ENCODE measurements at regions not wholly inside any gene's neighbourhood (a gene's known extent, or its start where the extent isn't known, plus 50 kb on each side); places are given as distances from the start of the nearest gene placed in this dataset.

DNA sequence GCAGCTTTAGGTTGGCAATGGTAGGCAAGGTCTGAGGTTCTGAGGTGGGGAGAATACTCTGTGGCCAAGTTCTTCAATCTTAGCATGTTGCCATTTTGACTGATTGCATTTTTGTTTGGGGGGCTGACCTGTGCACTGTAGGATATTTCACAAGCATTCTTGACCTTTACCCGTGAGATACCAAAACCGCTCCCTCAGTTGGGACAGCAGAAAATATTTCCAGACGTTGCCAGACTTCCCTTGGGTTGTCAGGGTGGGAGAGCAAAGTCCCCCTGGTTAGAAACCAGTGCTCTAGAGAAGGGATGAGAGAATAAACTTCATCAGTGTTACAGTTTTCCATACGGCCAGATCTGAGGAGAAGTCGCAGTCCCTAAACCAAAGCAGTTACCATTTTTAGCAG is 279.6 kb downstream of the TFAP2B start (continued):
- TF ChIP-seq MXI1 (IDR thresholded peaks at IDR 0.05; ENCODE audit: low read depth, low read length) (no peak), ZSCAN29 (IDR thresholded peaks at IDR 0.05) (no peak), POLR2AphosphoS2 (IDR thresholded peaks at IDR 0.05; ENCODE audit: low read depth, low read length) (no peak), HDAC2 (IDR thresholded peaks at IDR 0.05) (no peak), TCF7 (IDR thresholded peaks at IDR 0.05; ENCODE audit: borderline replicate concordance) (no peak)
- TF ChIP-seq, protein P1, sequence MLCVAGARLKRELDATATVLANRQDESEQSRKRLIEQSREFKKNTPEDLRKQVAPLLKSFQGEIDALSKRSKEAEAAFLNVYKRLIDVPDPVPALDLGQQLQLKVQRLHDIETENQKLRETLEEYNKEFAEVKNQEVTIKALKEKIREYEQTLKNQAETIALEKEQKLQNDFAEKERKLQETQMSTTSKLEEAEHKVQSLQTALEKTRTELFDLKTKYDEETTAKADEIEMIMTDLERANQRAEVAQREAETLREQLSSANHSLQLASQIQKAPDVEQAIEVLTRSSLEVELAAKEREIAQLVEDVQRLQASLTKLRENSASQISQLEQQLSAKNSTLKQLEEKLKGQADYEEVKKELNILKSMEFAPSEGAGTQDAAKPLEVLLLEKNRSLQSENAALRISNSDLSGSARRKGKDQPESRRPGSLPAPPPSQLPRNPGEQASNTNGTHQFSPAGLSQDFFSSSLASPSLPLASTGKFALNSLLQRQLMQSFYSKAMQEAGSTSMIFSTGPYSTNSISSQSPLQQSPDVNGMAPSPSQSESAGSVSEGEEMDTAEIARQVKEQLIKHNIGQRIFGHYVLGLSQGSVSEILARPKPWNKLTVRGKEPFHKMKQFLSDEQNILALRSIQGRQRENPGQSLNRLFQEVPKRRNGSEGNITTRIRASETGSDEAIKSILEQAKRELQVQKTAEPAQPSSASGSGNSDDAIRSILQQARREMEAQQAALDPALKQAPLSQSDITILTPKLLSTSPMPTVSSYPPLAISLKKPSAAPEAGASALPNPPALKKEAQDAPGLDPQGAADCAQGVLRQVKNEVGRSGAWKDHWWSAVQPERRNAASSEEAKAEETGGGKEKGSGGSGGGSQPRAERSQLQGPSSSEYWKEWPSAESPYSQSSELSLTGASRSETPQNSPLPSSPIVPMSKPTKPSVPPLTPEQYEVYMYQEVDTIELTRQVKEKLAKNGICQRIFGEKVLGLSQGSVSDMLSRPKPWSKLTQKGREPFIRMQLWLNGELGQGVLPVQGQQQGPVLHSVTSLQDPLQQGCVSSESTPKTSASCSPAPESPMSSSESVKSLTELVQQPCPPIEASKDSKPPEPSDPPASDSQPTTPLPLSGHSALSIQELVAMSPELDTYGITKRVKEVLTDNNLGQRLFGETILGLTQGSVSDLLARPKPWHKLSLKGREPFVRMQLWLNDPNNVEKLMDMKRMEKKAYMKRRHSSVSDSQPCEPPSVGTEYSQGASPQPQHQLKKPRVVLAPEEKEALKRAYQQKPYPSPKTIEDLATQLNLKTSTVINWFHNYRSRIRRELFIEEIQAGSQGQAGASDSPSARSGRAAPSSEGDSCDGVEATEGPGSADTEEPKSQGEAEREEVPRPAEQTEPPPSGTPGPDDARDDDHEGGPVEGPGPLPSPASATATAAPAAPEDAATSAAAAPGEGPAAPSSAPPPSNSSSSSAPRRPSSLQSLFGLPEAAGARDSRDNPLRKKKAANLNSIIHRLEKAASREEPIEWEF (IDR thresholded peaks at IDR 0.05; ENCODE audit: insufficient replicate concordance, low read depth, low read length): no peak

DNA sequence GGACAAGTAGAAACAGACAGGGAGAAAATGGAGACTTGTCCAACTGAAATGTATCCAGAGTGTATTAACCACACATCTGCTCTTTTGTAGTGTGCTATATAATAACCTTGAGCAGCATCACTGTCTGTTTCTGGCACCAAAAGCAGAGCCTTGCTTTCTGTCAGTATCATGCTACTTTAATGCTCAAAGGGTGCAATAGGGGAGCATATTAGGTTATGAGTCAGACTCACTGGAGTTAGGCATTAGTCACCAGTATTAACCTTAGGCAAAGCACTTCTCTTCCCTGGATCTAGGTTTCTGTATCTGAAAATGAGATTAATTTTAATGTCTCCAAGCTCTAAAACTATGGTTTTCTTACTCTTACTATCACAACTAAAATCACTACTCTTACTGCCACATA is 280.1 kb downstream of the TFAP2B start:
- H4K20me1 ChIP-seq (ENCODE audit: control insufficient read depth, insufficient read depth): no peaks in the 10 kb centered on the region
- no peaks in the 10 kb centered on the region for H3K79me2 ChIP-seq (ENCODE audit: control insufficient read depth, insufficient read depth, low read length)
- ChIA-PET SMC1A (ENCODE audit: uncharacterized antibody, unreplicated experiment) (interaction anchor here (0.9 kb wide), 1 partner anchor 81 kb away, joined by 3 read pairs; no protein-coding TSS in a partner anchor), CTCF (interaction anchor here (1.1 kb wide), 1 partner anchor 13 kb away, joined by 4 read pairs; no protein-coding TSS in a partner anchor), RAD21 (ENCODE audit: unreplicated experiment) (no interaction called here), POLR2A (no interaction called here)
- ATAC-seq (no peak), DNase-seq (ENCODE audit: low read depth, low spot score) (no peak), FAIRE-seq (no peak)
- H3K27ac ChIP-seq (ENCODE audit: control insufficient read depth, insufficient read depth): no peak overlapping the region
- no peaks in the 10 kb centered on the region for H3K9me3 ChIP-seq (replicated peaks; ENCODE audit: control insufficient read depth, insufficient read depth, low read length)
- no peaks in the 10 kb centered on the region for H3K4me1 ChIP-seq (ENCODE audit: control insufficient read depth, insufficient read depth, low read length)
- no peaks in the 10 kb centered on the region for H3K36me3 ChIP-seq (ENCODE audit: control insufficient read depth in 2 of 2, insufficient read depth in 2 of 2, low read length in 1 of 2)
- H3K4me3 ChIP-seq: no peak overlapping the region
- H3K9ac ChIP-seq (ENCODE audit: control insufficient read depth, insufficient read depth, low read length): no peak overlapping the region
- in situ Hi-C loops (cut with MboI): no loop called here
- no peaks in the 10 kb centered on the region for H3K27me3 ChIP-seq (replicated peaks in 1 of 2; ENCODE audit: control insufficient read depth in 2 of 2, insufficient read depth in 2 of 2, low read length in 1 of 2)
- intact Hi-C loops (cut with micrococcal nuclease; ENCODE audit: unreplicated experiment): no loop called here
- H2AFZ ChIP-seq (ENCODE audit: control insufficient read depth, low read depth, low read length): no peak overlapping the region
- H3K4me2 ChIP-seq (ENCODE audit: control insufficient read depth, insufficient read depth): no peak overlapping the region
- BruUV-seq (replicated peaks): no TSS peak
- no peak for TF ChIP-seq CREB1 (IDR thresholded peaks at IDR 0.05; ENCODE audit: low read depth)
- TF ChIP-seq, protein P2, sequence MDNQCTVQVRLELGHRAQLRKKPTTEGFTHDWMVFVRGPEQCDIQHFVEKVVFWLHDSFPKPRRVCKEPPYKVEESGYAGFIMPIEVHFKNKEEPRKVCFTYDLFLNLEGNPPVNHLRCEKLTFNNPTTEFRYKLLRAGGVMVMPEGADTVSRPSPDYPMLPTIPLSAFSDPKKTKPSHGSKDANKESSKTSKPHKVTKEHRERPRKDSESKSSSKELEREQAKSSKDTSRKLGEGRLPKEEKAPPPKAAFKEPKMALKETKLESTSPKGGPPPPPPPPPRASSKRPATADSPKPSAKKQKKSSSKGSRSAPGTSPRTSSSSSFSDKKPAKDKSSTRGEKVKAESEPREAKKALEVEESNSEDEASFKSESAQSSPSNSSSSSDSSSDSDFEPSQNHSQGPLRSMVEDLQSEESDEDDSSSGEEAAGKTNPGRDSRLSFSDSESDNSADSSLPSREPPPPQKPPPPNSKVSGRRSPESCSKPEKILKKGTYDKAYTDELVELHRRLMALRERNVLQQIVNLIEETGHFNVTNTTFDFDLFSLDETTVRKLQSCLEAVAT (IDR thresholded peaks at IDR 0.05): no peak
- TF ChIP-seq, protein P3, sequence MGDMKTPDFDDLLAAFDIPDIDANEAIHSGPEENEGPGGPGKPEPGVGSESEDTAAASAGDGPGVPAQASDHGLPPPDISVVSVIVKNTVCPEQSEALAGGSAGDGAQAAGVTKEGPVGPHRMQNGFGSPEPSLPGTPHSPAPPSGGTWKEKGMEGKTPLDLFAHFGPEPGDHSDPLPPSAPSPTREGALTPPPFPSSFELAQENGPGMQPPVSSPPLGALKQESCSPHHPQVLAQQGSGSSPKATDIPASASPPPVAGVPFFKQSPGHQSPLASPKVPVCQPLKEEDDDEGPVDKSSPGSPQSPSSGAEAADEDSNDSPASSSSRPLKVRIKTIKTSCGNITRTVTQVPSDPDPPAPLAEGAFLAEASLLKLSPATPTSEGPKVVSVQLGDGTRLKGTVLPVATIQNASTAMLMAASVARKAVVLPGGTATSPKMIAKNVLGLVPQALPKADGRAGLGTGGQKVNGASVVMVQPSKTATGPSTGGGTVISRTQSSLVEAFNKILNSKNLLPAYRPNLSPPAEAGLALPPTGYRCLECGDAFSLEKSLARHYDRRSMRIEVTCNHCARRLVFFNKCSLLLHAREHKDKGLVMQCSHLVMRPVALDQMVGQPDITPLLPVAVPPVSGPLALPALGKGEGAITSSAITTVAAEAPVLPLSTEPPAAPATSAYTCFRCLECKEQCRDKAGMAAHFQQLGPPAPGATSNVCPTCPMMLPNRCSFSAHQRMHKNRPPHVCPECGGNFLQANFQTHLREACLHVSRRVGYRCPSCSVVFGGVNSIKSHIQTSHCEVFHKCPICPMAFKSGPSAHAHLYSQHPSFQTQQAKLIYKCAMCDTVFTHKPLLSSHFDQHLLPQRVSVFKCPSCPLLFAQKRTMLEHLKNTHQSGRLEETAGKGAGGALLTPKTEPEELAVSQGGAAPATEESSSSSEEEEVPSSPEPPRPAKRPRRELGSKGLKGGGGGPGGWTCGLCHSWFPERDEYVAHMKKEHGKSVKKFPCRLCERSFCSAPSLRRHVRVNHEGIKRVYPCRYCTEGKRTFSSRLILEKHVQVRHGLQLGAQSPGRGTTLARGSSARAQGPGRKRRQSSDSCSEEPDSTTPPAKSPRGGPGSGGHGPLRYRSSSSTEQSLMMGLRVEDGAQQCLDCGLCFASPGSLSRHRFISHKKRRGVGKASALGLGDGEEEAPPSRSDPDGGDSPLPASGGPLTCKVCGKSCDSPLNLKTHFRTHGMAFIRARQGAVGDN (IDR thresholded peaks at IDR 0.05): no peak
- no peak for TF ChIP-seq TCF12 (IDR thresholded peaks at IDR 0.05; ENCODE audit: low read depth, low read length)

All from GM12878 (cell line).